HepG2 (cell line): ENCODE measurements at regions not wholly inside any gene's neighbourhood (a gene's known extent, or its start where the extent isn't known, plus 50 kb on each side); places are given as distances from the start of the nearest gene placed in this dataset.

ENCODE experiments used
- BCL3 ChIP-seq: sonication (generic); formaldehyde crosslinking; IDR thresholded peaks from 2 replicates; pipeline ENCODE4 v1.5.1; 2020; ENCODE audit warnings: mild to moderate bottlenecking, missing genetic modification reagents, moderate library complexity
- CEBPG ChIP-seq: IDR thresholded peaks from 2 replicates; pipeline ENCODE4 v1.6.1; 2016
- CTCF ChIP-seq: sonication (generic); formaldehyde crosslinking; IDR thresholded peaks from 2 replicates; pipeline ENCODE4 v1.5.0; 2020; ENCODE audit warnings: mild to moderate bottlenecking, missing genetic modification reagents, moderate library complexity
- FOSL1 ChIP-seq: sonication (generic); formaldehyde crosslinking; IDR thresholded peaks from 2 replicates; pipeline ENCODE4 v1.9.0; 2021; ENCODE audit warnings: missing genetic modification reagents, borderline replicate concordance
- FOXK1 ChIP-seq: sonication (generic); formaldehyde crosslinking; IDR thresholded peaks from 2 replicates; pipeline ENCODE4 v1.4.0; 2020; ENCODE audit warnings: low read depth, missing genetic modification reagents, borderline replicate concordance
- NFE2L2 ChIP-seq: fragments of 150-350 bp; IDR thresholded peaks from 2 replicates; pipeline ENCODE4 v1.6.1; 2014; ENCODE audit warnings: low read length
- NFKB2 ChIP-seq: sonication (generic); formaldehyde crosslinking; IDR thresholded peaks from 2 replicates; pipeline ENCODE4 v1.4.0; 2020; ENCODE audit warnings: missing genetic modification reagents, borderline replicate concordance
- NFYC ChIP-seq: IDR thresholded peaks from 2 replicates; pipeline ENCODE4 v1.6.1; 2016; ENCODE audit warnings: missing genetic modification reagents, missing compliant biosample characterization
- PHF5A ChIP-seq: IDR thresholded peaks from one replicate; pipeline ENCODE4 v1.6.1; 2018; ENCODE audit warnings: low read depth, missing genetic modification reagents; ENCODE audit not compliant: unreplicated experiment
- POLR2A ChIP-seq, 2 experiments: IDR thresholded peaks; 2 replicates each; pipeline ENCODE4 v1.6.1; 2011; ENCODE audit warnings: low read depth in 2 of 2, low read length in 2 of 2, mild to moderate bottlenecking in 1 of 2, moderate library complexity in 1 of 2; ENCODE audit not compliant: insufficient read depth in 1 of 2
- ZFP1 ChIP-seq: IDR thresholded peaks from 2 replicates; pipeline ENCODE4 v1.6.1; 2016

GRCh38 chr18:1177232-1177631 lies 272.6 kb downstream of the ADCYAP1 start:
- TF ChIP-seq NFKB2 (CRISPR knock-in tag) (no peak), CEBPG (CRISPR knock-in tag) (no peak), BCL3 (CRISPR knock-in tag) (no peak), NFYC (CRISPR knock-in tag) (no peak), POLR2A (IDR thresholded peaks at IDR 0.05; ENCODE audit: insufficient read depth in 1 of 2, low read depth in 2 of 2, low read length in 2 of 2) (no peak), PHF5A (CRISPR knock-in tag) (no peak), NFE2L2 (no peak), FOXK1 (CRISPR knock-in tag) (no peak), ZFP1 (no peak), FOSL1 (CRISPR knock-in tag) (no peak), CTCF (CRISPR knock-in tag) (no peak)
